Tibial artery (tissue), 4 donors: ENCODE measurements at regions not wholly inside any gene's neighbourhood (a gene's known extent, or its start where the extent isn't known, plus 50 kb on each side); places are given as distances from the start of the nearest gene placed in this dataset.

Experiments
- DNase-seq, 2 donors: peaks; one replicate each; pipeline ENCODE4 v3.0.0-alpha.2; 2019
- H3K27ac ChIP-seq, 2 donors: fragments of 200-600 bp; sonication (generic) in 1 of 2; 1 replicate in 1 of 2; 2 replicates in 1 of 2; pipeline ENCODE4 v1.5.1; 2018 to 2019; ENCODE audit warnings: mild to moderate bottlenecking in 1 of 2
- H3K27me3 ChIP-seq, 2 donors: fragments of 200-600 bp; sonication (generic) in 1 of 2; one replicate each; pipeline versions ENCODE4 v1.5.1 to v1.6.0; 2016 to 2019
- H3K36me3 ChIP-seq, 3 donors: fragments of 200-600 bp; sonication (generic) in 2 of 3; one replicate each; pipeline ENCODE4 v1.5.1; 2016 to 2019; ENCODE audit warnings: mild to moderate bottlenecking in 2 of 3
- H3K4me1 ChIP-seq, 4 donors: fragments of 200-600 bp; sonication (generic) in 2 of 4; 1 replicate in 3 of 4; 2 replicates in 1 of 4; pipeline ENCODE4 v1.5.1; 2016 to 2019
- H3K4me3 ChIP-seq, 2 donors: fragments of 200-600 bp; sonication (generic) in 1 of 2; 1 replicate in 1 of 2; 2 replicates in 1 of 2; pipeline ENCODE4 v1.5.1; 2018 to 2019; ENCODE audit warnings: mild to moderate bottlenecking in 2 of 2
- H3K9me3 ChIP-seq, 3 donors: fragments of 200-600 bp; sonication (generic) in 1 of 3; one replicate each; pipeline ENCODE4 v1.5.1; 2016 to 2019
- CTCF ChIP-seq, 2 experiments: fragments of 200-600 bp in 1 of 2; fragments of 450-650 bp in 1 of 2; IDR thresholded peaks; one replicate each; pipeline ENCODE4 v1.5.1; 2017 to 2019; ENCODE audit warnings: antibody characterized with exemption in 2 of 2, mild to moderate bottlenecking in 1 of 2, moderate library complexity in 1 of 2
- intact Hi-C: fragments of 100-400 bp; cut with DNase I; formaldehyde crosslinking; loops from one replicate; pipeline ENCODE4 v1.15.0; 2023; ENCODE audit warnings: low total_unique reads

- H3K4me3 ChIP-seq = no peak overlapping the region
- no peaks in the 10 kb centered on the region for H3K27me3 ChIP-seq
- intact Hi-C loops = no loop called here
- peaks cover 0 to 18% (median 13%) of the 10 kb centered on the region in 4 donors for H3K4me1 ChIP-seq
- peak overlapping the region in 1 of 2 donors; percentile 36 for H3K27ac ChIP-seq
- H3K36me3 ChIP-seq = no peaks in the 10 kb centered on the region
- H3K9me3 ChIP-seq = no peaks in the 10 kb centered on the region
- no peak for DNase-seq
- no peak for TF ChIP-seq CTCF (IDR thresholded peaks at IDR 0.05)
Observed at GRCh38 chr5:74382123-74382855, 258.2 kb downstream of the ENC1 start.

GRCh38 chr5:74380193-74380592 is 260.3 kb downstream of the ENC1 start:
- Histone ChIP-seq H3K27me3 (no peaks in the 10 kb centered on the region), H3K4me1 (peaks cover 0 to 18% (median 13%) of the 10 kb centered on the region in 4 donors), H3K9me3 (no peaks in the 10 kb centered on the region), H3K36me3 (no peaks in the 10 kb centered on the region), H3K27ac (no peak overlapping the region), H3K4me3 (no peak overlapping the region)
- intact Hi-C loops = no loop called here
- TF ChIP-seq CTCF (IDR thresholded peaks at IDR 0.05) = no peak
- DNase-seq = no peak

GRCh38 chr5:74378464-74378863 is 262.1 kb downstream of the ENC1 start:
- H3K27me3 ChIP-seq = no peaks in the 10 kb centered on the region
- no peak for DNase-seq

GRCh38 chr5:74376187-74376586 is 264.3 kb downstream of the ENC1 start:
- no peaks in the 10 kb centered on the region for H3K36me3 ChIP-seq
- H3K27me3 ChIP-seq = no peaks in the 10 kb centered on the region
- intact Hi-C loops = no loop called here
- no peaks in the 10 kb centered on the region for H3K9me3 ChIP-seq
- no peak overlapping the region for H3K27ac ChIP-seq
- DNase-seq = no peak
- no peak overlapping the region for H3K4me3 ChIP-seq
- H3K4me1 ChIP-seq = no peaks in the 10 kb centered on the region
- no peak for TF ChIP-seq CTCF (IDR thresholded peaks at IDR 0.05)

More at GRCh38 chr5:74378464-74378863, 262.1 kb downstream of the ENC1 start:
- TF ChIP-seq CTCF (IDR thresholded peaks at IDR 0.05) = no peak
- H3K36me3 ChIP-seq = no peaks in the 10 kb centered on the region
- peaks cover 0 to 10% (median 7%) of the 10 kb centered on the region in 4 donors for H3K4me1 ChIP-seq
- no peak overlapping the region for H3K4me3 ChIP-seq
- no peak overlapping the region for H3K27ac ChIP-seq
- intact Hi-C loops = no loop called here
- H3K9me3 ChIP-seq = no peaks in the 10 kb centered on the region

- Histone ChIP-seq H3K36me3 (no peaks in the 10 kb centered on the region), H3K27me3 (no peaks in the 10 kb centered on the region), H3K4me1 (no peaks in the 10 kb centered on the region), H3K4me3 (no peak overlapping the region), H3K9me3 (no peaks in the 10 kb centered on the region), H3K27ac (no peak overlapping the region)
- no peak for TF ChIP-seq CTCF (IDR thresholded peaks at IDR 0.05)
- intact Hi-C loops = no loop called here
- no peak for DNase-seq
Observed at GRCh38 chr5:74375271-74375670, 265.3 kb downstream of the ENC1 start.
